ENCODE measurements at regions not wholly inside any gene's neighbourhood (a gene's known extent, or its start where the extent isn't known, plus 50 kb on each side); places are given as distances from the start of the nearest gene placed in this dataset.

GRCh38 chr6:21467091-21467490 lies 126.5 kb upstream of the SOX4 start:
- Histone ChIP-seq H3K4me1 (ENCODE audit: control insufficient read depth in 1 of 2, low read depth in 2 of 2) (no peaks in the 10 kb centered on the region), H3K4me3 (no peak overlapping the region), H3K36me3 (no peaks in the 10 kb centered on the region), H3K9me3 (no peaks in the 10 kb centered on the region), H3K27ac (no peak overlapping the region), H3K27me3 (replicated peaks; ENCODE audit: insufficient read depth) (no peaks in the 10 kb centered on the region)
- DNase-seq (ENCODE audit: low spot score) (no peak), ATAC-seq (ENCODE audit: insufficient number of reproducible peaks, low FRiP score, low read depth) (no peak)
- TF ChIP-seq CTCF (IDR thresholded peaks at IDR 0.05): no peak

GRCh38 chr6:21468461-21468860 lies 125.1 kb upstream of the SOX4 start:
- Histone ChIP-seq H3K27me3 (replicated peaks; ENCODE audit: insufficient read depth) (no peaks in the 10 kb centered on the region), H3K9me3 (no peaks in the 10 kb centered on the region), H3K4me3 (no peak overlapping the region), H3K4me1 (ENCODE audit: control insufficient read depth in 1 of 2, low read depth in 2 of 2) (no peaks in the 10 kb centered on the region), H3K36me3 (no peaks in the 10 kb centered on the region), H3K27ac (no peak overlapping the region)
- TF ChIP-seq CTCF (IDR thresholded peaks at IDR 0.05): no peak
- DNase-seq (ENCODE audit: low spot score): no peak
- ATAC-seq (ENCODE audit: insufficient number of reproducible peaks, low FRiP score, low read depth): no peak

GRCh38 chr6:21469213-21469612 lies 124.3 kb upstream of the SOX4 start:
- H3K9me3 ChIP-seq: no peaks in the 10 kb centered on the region
- no peak for TF ChIP-seq CTCF (IDR thresholded peaks at IDR 0.05)
- H3K36me3 ChIP-seq: no peaks in the 10 kb centered on the region
- H3K4me1 ChIP-seq (ENCODE audit: control insufficient read depth in 1 of 2, low read depth in 2 of 2): no peaks in the 10 kb centered on the region
- H3K27me3 ChIP-seq (replicated peaks; ENCODE audit: insufficient read depth): no peaks in the 10 kb centered on the region
- no peak overlapping the region for H3K27ac ChIP-seq
- DNase-seq (ENCODE audit: low spot score): no peak
- H3K4me3 ChIP-seq: no peak overlapping the region
- ATAC-seq (ENCODE audit: insufficient number of reproducible peaks, low FRiP score, low read depth): no peak

- Histone ChIP-seq H3K4me1 (ENCODE audit: control insufficient read depth in 1 of 2, low read depth in 2 of 2) (peaks cover 0 to 8% of the 10 kb centered on the region in 2 donors), H3K4me3 (no peak overlapping the region), H3K36me3 (no peaks in the 10 kb centered on the region), H3K9me3 (no peaks in the 10 kb centered on the region), H3K27me3 (replicated peaks; ENCODE audit: insufficient read depth) (no peaks in the 10 kb centered on the region), H3K27ac (no peak overlapping the region)
- ATAC-seq (ENCODE audit: insufficient number of reproducible peaks, low FRiP score, low read depth) (no peak), DNase-seq (ENCODE audit: low spot score) (no peak)
- TF ChIP-seq CTCF (IDR thresholded peaks at IDR 0.05): no peak
These were observed 117.4 kb upstream of the SOX4 start for GRCh38 chr6:21476112-21476511.

- H3K27me3 ChIP-seq (replicated peaks; ENCODE audit: insufficient read depth): no peaks in the 10 kb centered on the region
- TF ChIP-seq CTCF (IDR thresholded peaks at IDR 0.05): no peak
- DNase-seq (ENCODE audit: low spot score) (no peak), ATAC-seq (ENCODE audit: insufficient number of reproducible peaks, low FRiP score, low read depth) (no peak)
- peaks cover 0 to 8% of the 10 kb centered on the region in 2 donors for H3K4me1 ChIP-seq (ENCODE audit: control insufficient read depth in 1 of 2, low read depth in 2 of 2)
- H3K4me3 ChIP-seq: no peak overlapping the region
- H3K27ac ChIP-seq: no peak overlapping the region
- no peaks in the 10 kb centered on the region for H3K36me3 ChIP-seq
- no peaks in the 10 kb centered on the region for H3K9me3 ChIP-seq
These were observed 115.1 kb upstream of the SOX4 start for GRCh38 chr6:21478411-21478810.

All from thoracic aorta (tissue), 2 donors.